GM12801 (cell line): ENCODE measurements at regions not wholly inside any gene's neighbourhood (a gene's known extent, or its start where the extent isn't known, plus 50 kb on each side); places are given as distances from the start of the nearest gene placed in this dataset.

Experiments
- TF ChIP-seq, protein P1 (sequence below): IDR thresholded peaks from one replicate; pipeline ENCODE4 v1.5.1; 2011; ENCODE audit warnings: control low read depth; ENCODE audit not compliant: insufficient read length; ENCODE audit errors: extremely low read depth

DNA sequence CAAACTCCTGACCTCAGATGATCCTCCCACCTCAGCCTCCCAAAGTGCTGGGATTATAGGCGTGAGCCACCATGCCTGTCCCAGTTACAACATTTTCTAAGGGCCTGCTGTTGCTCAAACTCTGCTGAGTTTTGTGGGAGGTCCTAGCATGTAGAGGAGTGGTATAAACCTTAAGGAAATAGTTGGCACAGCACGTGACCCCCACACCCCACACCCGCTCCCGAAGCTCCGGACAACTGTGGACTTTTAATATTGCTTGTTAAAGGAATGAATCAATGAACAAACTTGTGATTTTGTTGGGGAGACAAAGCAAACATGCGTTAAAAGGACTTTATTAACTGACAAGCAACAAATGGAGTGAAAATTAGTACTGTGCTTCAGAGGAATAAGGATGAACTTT, 137.8 kb upstream of the GATA6 start:
- TF ChIP-seq, protein P1, sequence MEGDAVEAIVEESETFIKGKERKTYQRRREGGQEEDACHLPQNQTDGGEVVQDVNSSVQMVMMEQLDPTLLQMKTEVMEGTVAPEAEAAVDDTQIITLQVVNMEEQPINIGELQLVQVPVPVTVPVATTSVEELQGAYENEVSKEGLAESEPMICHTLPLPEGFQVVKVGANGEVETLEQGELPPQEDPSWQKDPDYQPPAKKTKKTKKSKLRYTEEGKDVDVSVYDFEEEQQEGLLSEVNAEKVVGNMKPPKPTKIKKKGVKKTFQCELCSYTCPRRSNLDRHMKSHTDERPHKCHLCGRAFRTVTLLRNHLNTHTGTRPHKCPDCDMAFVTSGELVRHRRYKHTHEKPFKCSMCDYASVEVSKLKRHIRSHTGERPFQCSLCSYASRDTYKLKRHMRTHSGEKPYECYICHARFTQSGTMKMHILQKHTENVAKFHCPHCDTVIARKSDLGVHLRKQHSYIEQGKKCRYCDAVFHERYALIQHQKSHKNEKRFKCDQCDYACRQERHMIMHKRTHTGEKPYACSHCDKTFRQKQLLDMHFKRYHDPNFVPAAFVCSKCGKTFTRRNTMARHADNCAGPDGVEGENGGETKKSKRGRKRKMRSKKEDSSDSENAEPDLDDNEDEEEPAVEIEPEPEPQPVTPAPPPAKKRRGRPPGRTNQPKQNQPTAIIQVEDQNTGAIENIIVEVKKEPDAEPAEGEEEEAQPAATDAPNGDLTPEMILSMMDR: no peak

DNA sequence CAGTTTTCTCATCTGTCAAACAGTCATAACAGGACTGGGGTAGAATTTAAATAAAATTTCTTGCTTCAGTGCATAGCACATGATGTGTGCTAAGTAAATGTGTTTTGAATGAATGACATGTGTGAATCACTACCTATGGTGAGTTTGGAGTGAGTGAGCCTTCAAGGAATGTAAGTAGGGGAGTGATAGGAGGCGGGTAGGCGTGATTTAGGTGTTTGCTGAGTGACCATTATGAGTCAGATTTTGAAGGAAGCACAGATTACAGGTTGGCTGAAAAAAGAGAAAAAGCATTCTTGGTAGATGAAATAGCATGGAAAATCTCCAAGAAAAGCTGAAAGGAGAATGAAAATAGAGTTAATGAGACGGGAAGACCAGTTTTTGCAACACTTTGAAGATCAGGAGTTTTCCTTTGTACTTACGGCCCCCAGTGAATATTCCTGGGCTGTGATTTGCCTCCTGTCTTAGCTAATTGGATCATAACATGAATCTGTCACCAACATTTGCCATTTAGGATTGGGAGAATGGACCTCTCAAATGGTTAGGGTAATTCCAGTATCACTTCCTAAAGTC, 136.9 kb upstream of the GATA6 start:
- TF ChIP-seq, protein P1: no peak

DNA sequence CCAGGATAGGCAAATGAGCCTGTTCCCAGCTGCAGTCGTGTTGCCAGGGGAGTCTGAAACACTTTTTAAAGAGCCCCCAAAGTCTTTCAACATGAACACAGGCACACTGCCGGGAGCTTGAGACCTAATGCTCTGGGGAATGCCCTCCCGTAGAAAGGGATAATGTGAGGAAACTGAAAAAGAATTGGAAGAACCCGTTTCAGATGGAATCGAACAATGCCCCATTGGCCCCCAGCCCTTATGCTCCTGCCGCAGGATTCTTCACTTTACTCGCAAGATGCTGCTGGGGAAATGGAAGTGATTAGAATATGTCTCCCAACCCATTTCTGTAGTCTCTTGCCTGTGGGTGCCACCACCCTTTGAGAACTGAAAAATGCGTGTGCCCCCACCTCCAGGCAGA, 136.3 kb upstream of the GATA6 start:
- TF ChIP-seq, protein P1: no peak

- TF ChIP-seq, protein P1: no peak
Observed at GRCh38 chr18:22034276-22034675, 135.1 kb upstream of the GATA6 start.

DNA sequence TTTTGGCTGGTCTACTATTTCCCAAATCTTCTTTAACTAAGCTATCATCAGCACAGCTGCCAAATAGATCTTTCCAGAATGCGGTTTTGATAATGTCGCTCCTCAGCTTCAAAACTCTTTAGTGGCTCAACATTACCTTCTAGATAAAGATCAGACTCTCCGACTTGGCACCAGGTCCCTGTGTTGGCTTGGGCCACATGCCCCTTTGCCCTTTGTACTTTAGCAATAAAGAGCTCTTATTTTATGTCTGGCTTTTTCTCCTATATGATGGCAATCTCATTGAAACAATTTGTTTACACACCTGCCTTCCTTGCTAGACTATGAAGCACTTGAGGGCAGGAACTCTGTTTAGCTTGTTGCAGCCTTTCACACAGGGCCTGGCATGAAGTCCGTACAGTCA, 128.9 kb upstream of the GATA6 start:
- TF ChIP-seq, protein P1: no peak

GRCh38 chr18:22043837-22044236, 125.6 kb upstream of the GATA6 start:
- TF ChIP-seq, protein P1: no peak

DNA sequence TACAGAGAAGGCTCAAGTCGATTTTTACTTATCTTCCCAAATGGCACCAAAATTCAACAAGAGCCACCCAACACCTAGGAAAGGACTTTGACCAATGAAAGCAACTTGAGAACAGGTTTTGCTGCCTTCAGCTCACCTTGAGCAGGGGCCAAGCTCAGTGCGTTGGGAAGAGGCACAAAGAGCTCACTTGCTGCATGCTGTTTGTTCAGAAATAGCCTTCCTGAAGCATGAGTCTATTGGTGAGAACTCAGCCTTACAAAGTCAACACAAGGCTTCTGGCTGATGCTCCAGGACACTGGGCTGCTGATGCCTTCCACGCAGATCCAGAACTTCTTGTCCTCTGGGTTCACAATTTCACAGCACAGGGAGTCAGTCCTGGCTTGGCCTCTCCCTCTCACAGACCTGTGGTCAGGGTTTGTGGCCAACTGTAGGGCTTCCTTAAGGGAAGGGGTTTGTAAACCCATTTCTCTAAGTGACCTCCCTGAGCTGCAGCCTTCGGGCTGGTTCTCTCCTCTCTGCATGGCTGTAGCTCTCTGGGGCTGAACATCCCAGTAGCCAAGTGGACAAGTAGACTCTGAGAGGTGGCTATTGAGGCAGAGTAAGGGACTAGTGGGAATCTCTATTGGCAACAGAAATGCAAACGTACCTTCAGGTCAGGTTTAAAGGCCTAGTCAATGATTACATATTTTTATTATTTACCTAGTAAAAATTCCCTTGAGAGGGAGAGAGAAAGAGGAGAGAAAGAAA, 124.7 kb upstream of the GATA6 start:
- TF ChIP-seq, protein P1: no peak
